ENCODE measurements at regions not wholly inside any gene's neighbourhood (a gene's known extent, or its start where the extent isn't known, plus 50 kb on each side); places are given as distances from the start of the nearest gene placed in this dataset.

DNA sequence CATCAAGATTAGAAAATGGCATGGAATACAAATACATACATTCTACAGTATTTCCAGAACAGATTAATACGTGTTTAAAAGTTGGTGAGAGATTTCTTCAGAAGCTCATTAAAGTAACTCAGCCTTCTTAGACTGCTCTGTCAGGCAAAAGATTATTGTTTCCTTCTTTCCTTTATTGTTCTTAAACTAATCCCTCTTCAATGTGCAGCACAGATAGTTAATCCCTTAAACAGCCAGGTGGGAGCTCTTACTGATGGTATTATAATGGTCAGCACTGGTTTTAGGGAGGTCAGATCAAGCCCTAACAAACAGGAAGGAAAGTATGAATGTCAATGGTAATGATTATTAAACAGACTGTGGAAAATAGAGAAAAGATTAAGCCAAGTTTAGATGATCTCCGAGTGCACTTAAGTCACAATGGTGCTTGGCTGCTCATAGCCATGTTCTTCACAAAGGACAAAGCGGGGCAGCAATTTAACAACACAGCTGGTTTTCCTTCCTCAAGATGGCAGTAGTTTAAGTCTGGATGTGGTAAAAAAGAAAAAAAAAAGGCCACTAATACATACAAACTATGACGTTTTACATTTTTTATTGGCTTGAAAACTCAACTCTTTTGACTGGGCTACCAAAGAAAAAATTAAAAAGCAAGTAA lies 992.6 kb downstream of the PCDH9 start:
- no peak overlapping the region for H3K18ac ChIP-seq (ENCODE audit: insufficient read length, low read depth, low read length)
- no peak overlapping the region for H2BK12ac ChIP-seq (ENCODE audit: insufficient read length, low read depth, low read length)
- no peak overlapping the region for H2AFZ ChIP-seq (ENCODE audit: low read length)
- no peaks in the 10 kb centered on the region for H4K20me1 ChIP-seq (ENCODE audit: control insufficient read depth, insufficient read depth, insufficient read length)
- H3K23me2 ChIP-seq (ENCODE audit: insufficient read length, low read depth, low read length, poor library complexity, severe bottlenecking) = no peaks in the 10 kb centered on the region
- H3K27me3 Mint-ChIP-seq (ENCODE audit: low read depth) = peaks cover 47% of the 10 kb centered on the region
- no peak overlapping the region for H2AK5ac ChIP-seq (ENCODE audit: insufficient read length, low read length)
- H3K9me3 Mint-ChIP-seq = peaks cover 28 to 33% of the 10 kb centered on the region in 2 experiments
- peaks cover 19 to 31% (median 25%) of the 10 kb centered on the region in 3 experiments for H3K36me3 Mint-ChIP-seq (ENCODE audit: insufficient read depth in 1 of 3, low read depth in 3 of 3)
- no peak overlapping the region for H3K4me3 Mint-ChIP-seq
- H3K9ac ChIP-seq (ENCODE audit: extremely low read depth, insufficient read length, low read length) = no peak overlapping the region
- H3K56ac ChIP-seq (ENCODE audit: insufficient read length, low read depth, low read length) = no peak overlapping the region
- no peak overlapping the region for H2BK5ac ChIP-seq (ENCODE audit: insufficient read length, low read length)
- no peak overlapping the region for H4K91ac ChIP-seq (ENCODE audit: insufficient read length, low read depth, low read length)
- TF ChIP-seq, protein P1, sequence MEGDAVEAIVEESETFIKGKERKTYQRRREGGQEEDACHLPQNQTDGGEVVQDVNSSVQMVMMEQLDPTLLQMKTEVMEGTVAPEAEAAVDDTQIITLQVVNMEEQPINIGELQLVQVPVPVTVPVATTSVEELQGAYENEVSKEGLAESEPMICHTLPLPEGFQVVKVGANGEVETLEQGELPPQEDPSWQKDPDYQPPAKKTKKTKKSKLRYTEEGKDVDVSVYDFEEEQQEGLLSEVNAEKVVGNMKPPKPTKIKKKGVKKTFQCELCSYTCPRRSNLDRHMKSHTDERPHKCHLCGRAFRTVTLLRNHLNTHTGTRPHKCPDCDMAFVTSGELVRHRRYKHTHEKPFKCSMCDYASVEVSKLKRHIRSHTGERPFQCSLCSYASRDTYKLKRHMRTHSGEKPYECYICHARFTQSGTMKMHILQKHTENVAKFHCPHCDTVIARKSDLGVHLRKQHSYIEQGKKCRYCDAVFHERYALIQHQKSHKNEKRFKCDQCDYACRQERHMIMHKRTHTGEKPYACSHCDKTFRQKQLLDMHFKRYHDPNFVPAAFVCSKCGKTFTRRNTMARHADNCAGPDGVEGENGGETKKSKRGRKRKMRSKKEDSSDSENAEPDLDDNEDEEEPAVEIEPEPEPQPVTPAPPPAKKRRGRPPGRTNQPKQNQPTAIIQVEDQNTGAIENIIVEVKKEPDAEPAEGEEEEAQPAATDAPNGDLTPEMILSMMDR (conservative IDR thresholded peaks at IDR 0.05) = peak; percentile 30; the same call in 2 of the 3 replicates
- no peaks in the 10 kb centered on the region for H3K4me1 ChIP-seq (ENCODE audit: insufficient read depth, low read length)
- no peaks in the 10 kb centered on the region for H3K79me2 ChIP-seq (ENCODE audit: insufficient read depth, low read length)
- H4K8ac ChIP-seq (replicated peaks; ENCODE audit: insufficient read length, low read depth, low read length) = no peak overlapping the region
- DNase-seq = no peak
- WGBS (ENCODE audit: extremely low coverage, insufficient read length, low lambda C conversion rate) = no CpG with 5 or more reads among the region's 4 CpGs
- no peak overlapping the region for H3K27ac ChIP-seq (ENCODE audit: insufficient read length, low read depth, low read length)
- no peak overlapping the region for H2BK15ac ChIP-seq (ENCODE audit: low read depth, low read length)
- no peak overlapping the region for H2BK120ac ChIP-seq (ENCODE audit: low read depth, low read length, poor library complexity, severe bottlenecking)
- no peak overlapping the region for H2BK20ac ChIP-seq (ENCODE audit: low read depth, low read length, poor library complexity, severe bottlenecking)
- no peak overlapping the region for H3K27ac Mint-ChIP-seq
- H3K79me1 ChIP-seq (ENCODE audit: insufficient read depth, low read depth, low read length, poor library complexity, severe bottlenecking) = no peaks in the 10 kb centered on the region
- no peak overlapping the region for H3K14ac ChIP-seq (ENCODE audit: insufficient read depth, low read length)
- H3K4me1 Mint-ChIP-seq = peaks cover 11 to 12% of the 10 kb centered on the region in 2 experiments
- peaks cover 10% of the 10 kb centered on the region for H3K9me3 ChIP-seq (ENCODE audit: control insufficient read depth, low read depth, low read length)
- no peak overlapping the region for H3K4ac ChIP-seq (ENCODE audit: low read depth, low read length)
- no peaks in the 10 kb centered on the region for H3K27me3 ChIP-seq (ENCODE audit: insufficient read depth, low read length)
- H3K4me2 ChIP-seq (ENCODE audit: insufficient read depth, insufficient read length, low read length) = no peak overlapping the region
- H3K23ac ChIP-seq (ENCODE audit: insufficient read length, low read depth, low read length) = no peak overlapping the region
- no peak overlapping the region for H4K5ac ChIP-seq (ENCODE audit: insufficient read length, low read depth, low read length)
- H3T11ph ChIP-seq (ENCODE audit: low read length) = no peak overlapping the region
